Jurkat, Clone E6-1 (cell line): ENCODE measurements at regions not wholly inside any gene's neighbourhood (a gene's known extent, or its start where the extent isn't known, plus 50 kb on each side); places are given as distances from the start of the nearest gene placed in this dataset.

ENCODE experiments used
- DNase-seq: peaks from one replicate; pipeline ENCODE4 v3.0.0-alpha.2; 2011; ENCODE audit warnings: low read depth, low spot score
- H3K4me3 ChIP-seq: 2 replicates; pipeline ENCODE4 v1.5.1; 2011; ENCODE audit warnings: mild to moderate bottlenecking, low read length, control low read depth, moderate library complexity

GRCh38 chr7:34365011-34365410 lies 293.0 kb upstream of the NPSR1 start:
- no peak for DNase-seq
- no peak overlapping the region for H3K4me3 ChIP-seq

GRCh38 chr7:34365611-34366010 lies 292.4 kb upstream of the NPSR1 start:
- no peak overlapping the region for H3K4me3 ChIP-seq
- DNase-seq = no peak

GRCh38 chr7:34371922-34372321 lies 286.1 kb upstream of the NPSR1 start:
- no peak overlapping the region for H3K4me3 ChIP-seq
- DNase-seq = no peak

- no peak overlapping the region for H3K4me3 ChIP-seq
- DNase-seq = no peak
Measured at GRCh38 chr7:34373940-34374339, 284.1 kb upstream of the NPSR1 start.

- no peak for DNase-seq
- no peak overlapping the region for H3K4me3 ChIP-seq
Measured at GRCh38 chr7:34382166-34382893, 275.7 kb upstream of the NPSR1 start.

GRCh38 chr7:34385384-34385783 lies 272.6 kb upstream of the NPSR1 start:
- DNase-seq = no peak

GRCh38 chr7:34389332-34390078 lies 268.5 kb upstream of the NPSR1 start:
- no peak overlapping the region for H3K4me3 ChIP-seq
- DNase-seq = no peak

More at GRCh38 chr7:34385384-34385783, 272.6 kb upstream of the NPSR1 start:
- no peak overlapping the region for H3K4me3 ChIP-seq

GRCh38 chr7:34390103-34390502 lies 267.9 kb upstream of the NPSR1 start:
- H3K4me3 ChIP-seq = no peak overlapping the region
- DNase-seq = no peak

- no peak overlapping the region for H3K4me3 ChIP-seq
- DNase-seq = no peak
Measured at GRCh38 chr7:34392972-34393371, 265.0 kb upstream of the NPSR1 start.

GRCh38 chr7:34396437-34397064 lies 261.5 kb upstream of the NPSR1 start:
- no peak overlapping the region for H3K4me3 ChIP-seq
- DNase-seq = no peak

GRCh38 chr7:34401776-34402175 lies 256.2 kb upstream of the NPSR1 start:
- H3K4me3 ChIP-seq = no peak overlapping the region
- DNase-seq = no peak

- H3K4me3 ChIP-seq = no peak overlapping the region
- no peak for DNase-seq
Measured at GRCh38 chr7:34406848-34407530, 251.0 kb upstream of the NPSR1 start.

- DNase-seq = no peak
- H3K4me3 ChIP-seq = no peak overlapping the region
Measured at GRCh38 chr7:34407586-34407985, 250.4 kb upstream of the NPSR1 start.

- H3K4me3 ChIP-seq = no peak overlapping the region
- DNase-seq = no peak
Measured at GRCh38 chr7:34417781-34418180, 240.2 kb upstream of the NPSR1 start.

- H3K4me3 ChIP-seq = no peak overlapping the region
- no peak for DNase-seq
Measured at GRCh38 chr7:34421526-34421925, 236.5 kb upstream of the NPSR1 start.

- no peak for DNase-seq
- no peak overlapping the region for H3K4me3 ChIP-seq
Measured at GRCh38 chr7:34425194-34425593, 232.8 kb upstream of the NPSR1 start.

GRCh38 chr7:34425631-34426384 lies 232.2 kb upstream of the NPSR1 start:
- DNase-seq = no peak
- no peak overlapping the region for H3K4me3 ChIP-seq

- peak; percentile 10 for DNase-seq
Measured at GRCh38 chr7:34430456-34430855, 227.6 kb upstream of the NPSR1 start.

GRCh38 chr7:34438436-34438835 lies 219.6 kb upstream of the NPSR1 start:
- DNase-seq = no peak
- no peak overlapping the region for H3K4me3 ChIP-seq

More at GRCh38 chr7:34430456-34430855, 227.6 kb upstream of the NPSR1 start:
- H3K4me3 ChIP-seq = no peak overlapping the region
